Central memory CD4-positive, alpha-beta T cell (primary cell): ENCODE measurements at regions not wholly inside any gene's neighbourhood (a gene's known extent, or its start where the extent isn't known, plus 50 kb on each side); places are given as distances from the start of the nearest gene placed in this dataset.

Experiments
- DNase-seq: peaks from one replicate; pipeline ENCODE4 v3.0.0; 2022

DNA sequence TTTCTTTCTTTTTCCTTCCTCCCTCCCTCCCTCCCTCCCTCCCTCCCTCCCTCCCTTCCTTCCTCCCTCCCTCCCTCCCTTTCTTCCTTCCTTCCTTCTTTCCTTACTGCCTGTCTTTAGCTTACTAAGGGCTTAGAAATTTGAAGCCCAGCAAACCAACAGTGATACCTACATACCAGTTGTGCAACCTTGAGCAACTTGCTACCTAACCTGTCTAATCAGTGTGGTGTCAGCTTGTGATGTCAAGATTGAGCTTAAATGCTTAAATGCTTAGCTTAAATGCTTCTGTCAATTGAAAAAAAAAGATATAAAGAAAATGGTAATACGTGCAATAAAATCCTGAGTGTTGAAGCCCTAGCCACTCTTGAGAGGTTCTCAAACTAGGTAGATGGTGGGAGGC, 728.6 kb downstream of the TRIML1 start:
- DNase-seq, result no peak

DNA sequence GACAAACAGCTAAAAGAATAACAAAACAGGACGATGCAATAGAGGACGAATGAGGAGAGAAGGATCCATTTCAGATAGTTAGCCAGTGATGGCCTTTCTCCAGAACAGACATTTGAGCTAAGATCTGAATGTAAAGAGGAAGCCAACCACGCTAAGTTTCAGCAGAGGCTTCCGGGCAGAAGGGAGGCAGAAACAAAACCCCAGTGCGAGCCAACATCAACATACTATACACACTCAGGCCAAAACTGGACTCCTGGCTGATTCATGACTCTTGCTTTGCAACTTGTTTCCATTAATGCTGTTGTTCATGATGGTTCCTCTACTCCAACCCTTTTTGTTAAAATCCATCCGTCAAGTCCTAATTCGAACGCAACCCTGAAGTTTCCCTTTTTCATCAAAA, 730.3 kb downstream of the TRIML1 start:
- no peak for DNase-seq

DNA sequence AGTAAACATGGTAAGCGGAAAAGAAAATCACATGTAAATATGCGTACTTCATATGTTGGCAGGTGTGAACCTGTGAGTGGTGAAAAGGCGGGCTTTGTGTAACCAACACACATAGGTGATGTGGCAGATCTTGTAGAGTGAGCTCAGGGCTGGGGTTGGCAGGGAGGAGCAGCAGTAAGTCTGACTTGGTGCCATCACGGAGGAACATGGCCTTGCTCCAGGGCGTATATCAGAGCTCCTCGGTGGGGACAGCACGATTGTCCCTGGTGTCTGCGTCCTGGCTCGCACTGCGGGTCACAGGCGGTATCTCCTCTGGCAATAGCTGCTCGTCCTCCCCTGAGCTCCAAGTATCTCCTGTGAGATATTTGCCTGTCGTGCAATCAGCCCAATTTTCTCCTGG, 733.6 kb downstream of the TRIML1 start:
- DNase-seq, result no peak

DNA sequence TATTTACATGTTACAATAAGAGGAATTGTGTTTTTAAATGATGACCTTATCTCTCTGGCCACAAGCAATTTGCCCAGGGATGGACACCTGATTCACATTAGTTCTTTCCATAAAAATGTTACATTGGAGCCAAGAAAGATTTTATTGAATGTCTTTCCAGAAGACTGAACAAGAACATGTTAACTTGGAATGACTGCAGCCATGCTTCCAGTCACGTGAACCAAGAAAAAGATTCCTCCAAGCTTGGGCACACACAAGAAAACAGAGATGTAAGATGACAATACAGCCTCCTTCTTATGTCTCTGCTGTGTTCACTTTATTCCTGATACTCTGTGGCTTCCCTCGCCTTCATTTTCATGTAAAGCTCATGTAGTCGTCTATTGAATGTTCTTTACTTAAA, 737.6 kb downstream of the TRIML1 start:
- DNase-seq, result no peak

DNA sequence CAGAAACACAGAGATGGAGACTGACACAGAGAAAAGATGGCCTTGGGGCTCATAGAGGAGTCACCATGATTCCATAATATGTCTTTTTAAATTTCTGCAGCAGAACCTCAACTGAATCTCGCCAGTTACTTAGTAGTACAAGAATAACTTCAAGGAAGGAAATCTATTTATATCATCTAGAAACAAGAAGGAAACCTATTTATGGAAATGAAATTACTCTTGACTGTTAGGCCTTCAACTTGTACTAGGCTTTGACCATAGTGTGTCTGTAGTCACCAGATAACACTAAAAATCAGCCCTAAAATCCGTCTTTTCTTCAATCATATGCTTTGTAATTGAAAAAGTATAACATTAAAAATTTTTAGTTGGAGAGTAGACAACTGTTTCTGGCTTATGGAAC, 740.4 kb downstream of the TRIML1 start:
- DNase-seq, result no peak

DNA sequence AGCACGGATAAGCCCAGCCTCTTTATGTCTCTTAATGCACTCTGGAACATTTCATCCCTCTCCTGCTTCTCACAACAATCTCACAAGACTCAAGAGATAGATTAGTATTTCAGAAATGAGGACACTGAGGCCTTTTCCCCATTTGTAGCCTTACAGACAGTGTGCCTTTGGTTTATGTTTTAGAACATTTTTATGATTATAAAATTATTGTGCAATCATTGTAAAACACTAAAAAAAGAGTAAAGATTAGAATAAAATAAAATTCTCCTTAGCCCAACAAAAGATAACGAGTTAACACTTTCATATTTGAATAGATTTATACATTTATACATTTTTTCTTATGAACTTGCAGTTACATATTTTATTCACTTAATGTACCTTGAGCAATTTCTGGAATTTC, 748.7 kb downstream of the TRIML1 start:
- DNase-seq, result no peak

DNA sequence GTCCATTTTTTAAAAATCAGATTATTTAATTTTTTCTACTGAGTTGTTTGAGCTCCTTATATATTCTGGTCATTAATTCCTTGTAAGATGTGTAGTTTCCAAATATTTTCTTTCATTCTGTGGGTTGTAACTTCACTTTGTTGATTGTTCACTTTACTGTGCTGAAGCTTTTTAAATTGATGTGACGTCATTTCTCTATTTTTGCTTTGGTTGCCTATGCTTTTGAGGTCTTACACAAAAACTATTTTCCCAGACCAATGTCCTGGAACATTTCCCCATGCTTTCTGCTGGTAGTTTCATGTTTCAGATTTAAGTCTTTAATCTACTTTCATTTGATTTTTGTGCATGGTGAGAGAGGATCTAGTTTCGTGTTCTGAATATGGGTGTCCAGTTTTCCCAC, 753.6 kb downstream of the TRIML1 start:
- no peak for DNase-seq

DNA sequence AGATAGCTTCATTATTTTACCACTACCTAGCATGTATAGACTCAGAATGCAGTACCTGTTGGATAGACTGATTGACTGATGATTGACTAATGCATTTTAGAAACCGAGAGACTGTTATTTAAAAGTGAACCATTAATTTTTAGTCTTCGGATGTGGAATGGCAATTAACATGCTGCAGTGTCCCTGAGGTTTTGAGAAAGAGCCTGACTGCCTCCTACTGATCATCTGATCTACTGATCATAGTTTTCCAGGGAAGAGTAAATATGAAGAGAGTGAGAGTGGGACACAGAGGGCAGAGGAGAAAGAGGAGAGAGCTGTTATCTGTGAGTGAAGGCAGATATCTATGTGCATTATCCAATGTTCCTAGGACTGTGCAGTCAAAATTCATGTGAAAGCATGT, 764.7 kb downstream of the TRIML1 start:
- DNase-seq, result no peak

DNA sequence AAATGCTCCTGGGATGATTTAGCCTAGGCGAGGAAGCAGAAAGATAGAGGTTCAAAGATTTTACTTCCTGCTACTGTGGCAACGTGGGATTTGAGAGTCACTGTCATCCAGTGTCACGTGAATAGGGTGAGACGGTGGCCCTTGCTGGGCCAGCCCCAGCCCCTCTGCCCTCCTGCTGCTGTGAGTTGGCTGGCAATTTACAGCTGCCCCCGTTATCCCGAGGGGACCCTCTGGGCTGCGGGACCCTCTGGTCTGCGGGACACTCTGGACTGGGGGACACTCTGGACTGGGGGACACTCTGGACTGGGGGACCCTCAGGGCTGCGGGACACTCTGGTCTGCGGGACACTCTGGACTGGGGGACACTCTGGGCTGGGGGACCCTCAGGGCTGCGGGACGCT, 765.4 kb downstream of the TRIML1 start:
- no peak for DNase-seq

DNA sequence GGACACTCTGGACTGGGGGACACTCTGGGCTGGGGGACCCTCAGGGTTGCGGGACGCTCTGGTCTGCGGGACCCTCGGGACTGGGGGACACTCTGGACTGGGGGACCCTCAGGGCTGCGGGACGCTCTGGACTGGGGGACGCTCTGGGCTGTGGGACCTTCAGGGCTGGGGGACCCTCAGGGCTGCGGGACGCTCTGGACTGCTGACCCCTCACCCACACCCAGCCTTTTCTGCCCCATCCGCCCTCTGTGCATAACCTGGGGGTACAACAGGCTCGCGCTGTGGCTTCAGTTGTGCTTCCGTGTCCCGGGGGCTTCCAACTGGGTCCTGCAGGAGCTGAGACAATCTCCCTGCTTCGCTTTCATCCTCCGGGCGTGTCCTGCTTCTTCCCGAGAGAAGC, 766.0 kb downstream of the TRIML1 start:
- DNase-seq, result no peak

DNA sequence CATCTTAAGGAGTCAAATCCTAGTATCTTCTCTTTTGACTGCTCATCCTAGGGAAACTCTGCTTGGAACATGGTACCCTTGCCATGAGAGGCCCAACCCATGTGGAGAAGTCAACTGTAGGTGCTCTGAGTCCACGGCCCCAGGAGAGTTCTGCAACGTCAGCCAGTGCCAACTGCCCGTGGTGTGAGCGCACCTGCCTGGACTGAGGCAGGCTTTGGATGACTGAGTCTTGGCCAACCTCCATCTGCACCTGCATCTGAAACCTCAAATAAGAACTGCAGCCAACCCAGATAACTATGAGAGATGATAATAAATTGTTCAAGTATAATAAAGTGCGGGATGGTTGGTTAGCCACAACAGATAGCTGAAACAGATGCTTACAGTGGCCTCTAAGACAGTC, 772.0 kb downstream of the TRIML1 start:
- no peak for DNase-seq

DNA sequence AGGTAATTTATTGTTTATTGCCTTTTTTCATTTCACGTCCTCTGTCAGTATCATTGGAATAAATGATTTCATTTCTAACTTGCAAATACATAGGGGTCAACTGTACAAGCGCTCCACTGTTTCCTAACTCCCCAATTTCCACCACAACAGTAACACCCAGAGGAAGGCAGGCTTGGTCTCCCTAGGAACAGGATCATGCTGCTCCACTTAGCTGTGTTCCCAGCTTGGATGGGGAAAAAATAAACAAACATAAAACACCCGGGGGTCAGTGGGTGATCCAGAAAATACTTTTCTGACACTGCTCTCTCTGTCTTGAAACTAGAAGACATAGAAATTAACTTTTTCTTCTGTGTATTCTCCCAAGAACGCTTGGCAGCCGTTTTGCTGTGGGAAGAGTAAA, 772.5 kb downstream of the TRIML1 start:
- no peak for DNase-seq

DNA sequence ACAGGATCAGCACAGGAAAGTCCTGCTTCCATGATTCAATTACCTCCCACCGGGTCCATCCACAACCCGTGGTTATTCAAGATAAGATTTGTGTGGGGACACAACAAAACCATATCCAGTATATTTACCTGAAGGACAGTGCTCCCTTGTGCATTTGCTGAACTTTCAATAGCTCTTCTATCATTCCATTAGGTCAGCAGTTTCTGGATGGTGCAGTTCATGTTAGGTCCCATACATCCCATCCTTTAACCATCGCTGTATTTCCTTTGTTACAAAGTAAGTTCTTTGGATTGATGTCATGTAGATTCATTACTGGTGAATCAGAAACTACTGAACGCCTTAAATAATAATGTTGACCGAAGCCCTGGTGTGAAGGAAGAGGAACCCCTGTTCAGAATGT, 775.9 kb downstream of the TRIML1 start:
- no peak for DNase-seq

DNA sequence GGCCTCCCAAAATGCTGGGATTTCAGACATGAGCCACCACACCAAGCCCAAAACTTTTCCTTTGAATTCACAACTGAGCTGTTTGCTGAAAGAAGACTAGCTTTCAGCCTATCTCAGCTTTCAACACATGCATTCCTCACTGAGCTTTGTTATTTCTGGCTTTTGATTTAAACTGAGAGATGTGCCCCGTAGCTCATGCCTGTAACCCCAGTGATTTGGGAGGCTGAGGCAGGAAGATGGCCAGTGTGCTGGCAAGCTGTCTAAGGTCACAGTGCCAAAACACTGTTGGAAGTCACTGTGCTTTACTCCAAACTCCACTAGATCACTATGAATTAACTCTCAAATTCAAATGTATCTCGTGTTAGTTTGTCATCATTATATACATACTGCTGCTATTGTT, 779.5 kb downstream of the TRIML1 start:
- no peak for DNase-seq

DNA sequence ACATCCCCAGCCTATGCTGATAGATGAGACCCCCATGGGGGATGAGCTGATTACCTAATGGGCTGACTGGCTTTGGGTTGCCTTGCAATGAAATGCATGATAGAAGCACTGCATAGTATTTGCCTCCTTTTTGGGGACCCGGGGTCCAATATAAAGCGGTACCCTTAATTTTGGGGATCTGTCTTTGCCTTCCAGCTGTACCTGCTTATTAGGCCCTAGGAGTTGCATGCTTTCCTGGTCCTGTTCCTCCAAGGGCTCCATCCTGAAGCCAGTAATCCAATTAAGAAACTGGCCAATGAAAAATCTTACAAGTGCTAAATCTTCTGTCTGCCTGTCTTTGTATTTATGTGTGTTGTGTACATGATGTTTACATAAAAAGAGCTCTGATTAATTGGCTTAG, 791.6 kb downstream of the TRIML1 start:
- DNase-seq, result no peak

DNA sequence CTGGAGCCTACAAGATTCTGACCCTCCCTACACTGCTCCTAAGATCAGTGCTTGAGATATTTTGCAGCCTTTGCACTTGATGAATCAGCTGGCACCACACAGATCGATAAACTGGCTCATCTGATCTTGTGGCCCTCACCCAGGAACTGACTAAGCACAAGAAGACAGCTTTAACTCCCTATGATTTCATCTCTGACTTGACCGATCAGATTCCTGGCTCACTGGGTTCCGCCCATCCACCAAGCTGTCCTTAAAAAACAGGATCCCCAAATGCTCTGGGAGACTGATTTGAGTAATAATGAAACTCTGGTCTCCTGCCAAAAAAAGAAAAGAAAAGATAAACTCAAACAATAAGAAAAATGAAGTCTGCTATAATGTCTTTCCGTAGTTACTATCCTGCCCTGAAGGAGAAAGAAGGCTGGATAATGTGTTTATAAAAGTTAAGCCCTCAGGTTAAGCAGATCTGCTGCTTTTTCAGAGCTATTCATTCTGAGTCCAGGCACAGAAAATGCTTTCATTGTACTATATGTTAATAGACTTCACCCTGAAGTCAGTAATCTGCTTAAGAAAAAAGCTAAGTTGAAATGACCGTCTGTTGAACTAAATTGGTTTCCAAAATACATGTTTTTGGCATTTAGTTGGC, 795.2 kb downstream of the TRIML1 start:
- DNase-seq, result no peak

DNA sequence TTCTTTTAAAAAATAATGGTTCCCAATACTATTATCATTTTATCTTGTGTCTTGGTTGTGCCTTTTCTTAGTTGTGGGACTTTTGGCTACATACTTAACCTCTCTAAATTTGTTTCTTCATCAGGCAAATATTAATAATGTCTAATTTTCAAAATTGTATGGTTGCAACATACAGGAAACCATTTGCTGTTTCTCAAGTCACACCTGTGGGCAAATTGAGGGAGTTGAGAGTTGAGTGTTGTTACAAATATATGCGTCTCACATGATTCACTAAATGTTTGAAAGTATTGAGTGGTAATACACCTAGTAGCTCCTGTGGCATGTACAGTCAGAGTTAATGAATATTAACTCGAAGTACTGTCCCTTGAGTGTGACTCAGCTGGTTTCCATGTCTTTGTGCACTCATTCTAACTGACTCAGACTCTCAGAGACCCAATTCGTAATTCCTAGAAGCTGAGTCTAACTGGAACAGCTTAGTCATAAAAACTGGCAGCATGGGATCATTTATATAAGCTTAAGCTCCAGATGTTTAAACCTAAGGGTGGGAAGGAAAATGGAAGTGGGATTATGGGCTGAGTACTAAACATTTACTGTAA, 802.4 kb downstream of the TRIML1 start:
- no peak for DNase-seq

DNA sequence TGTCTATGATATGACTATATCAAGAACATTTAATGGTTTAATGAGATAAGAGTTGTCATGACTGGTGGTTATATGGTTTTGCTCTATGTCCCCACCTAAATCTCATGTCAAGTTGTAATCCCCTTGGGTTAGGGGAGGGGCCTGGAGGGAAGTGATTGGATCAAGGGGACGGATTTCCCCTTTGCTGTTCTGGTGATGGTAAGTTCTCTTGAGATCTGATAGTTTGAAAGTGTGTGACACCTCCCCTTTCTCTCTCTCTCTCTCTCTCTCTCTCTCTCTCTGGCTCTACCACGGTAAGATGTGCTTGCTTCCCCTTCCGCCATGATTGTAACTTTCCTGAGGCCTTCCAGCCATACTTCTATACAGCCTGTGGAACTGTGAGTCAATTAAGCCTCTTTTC, 803.4 kb downstream of the TRIML1 start:
- DNase-seq, result no peak

DNA sequence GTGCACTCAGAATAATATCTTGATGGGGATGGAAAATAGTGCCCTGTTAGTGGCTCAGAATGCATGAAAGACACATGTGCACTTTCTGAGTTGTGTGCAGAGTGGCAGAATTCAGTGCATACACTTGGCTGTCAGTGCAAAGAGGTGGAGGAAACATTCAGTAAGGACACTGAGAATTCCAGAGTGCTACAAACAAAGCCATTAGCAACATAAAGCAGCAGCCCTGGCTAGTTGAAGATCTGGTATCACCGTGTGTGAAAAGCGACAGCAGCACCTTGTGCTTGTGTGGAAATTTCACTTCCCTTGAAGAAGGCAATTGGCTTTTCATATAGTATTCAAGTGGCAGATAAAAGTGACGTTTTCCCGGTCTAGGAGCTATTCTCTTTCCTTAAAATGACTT, 810.4 kb downstream of the TRIML1 start:
- DNase-seq, result no peak

DNA sequence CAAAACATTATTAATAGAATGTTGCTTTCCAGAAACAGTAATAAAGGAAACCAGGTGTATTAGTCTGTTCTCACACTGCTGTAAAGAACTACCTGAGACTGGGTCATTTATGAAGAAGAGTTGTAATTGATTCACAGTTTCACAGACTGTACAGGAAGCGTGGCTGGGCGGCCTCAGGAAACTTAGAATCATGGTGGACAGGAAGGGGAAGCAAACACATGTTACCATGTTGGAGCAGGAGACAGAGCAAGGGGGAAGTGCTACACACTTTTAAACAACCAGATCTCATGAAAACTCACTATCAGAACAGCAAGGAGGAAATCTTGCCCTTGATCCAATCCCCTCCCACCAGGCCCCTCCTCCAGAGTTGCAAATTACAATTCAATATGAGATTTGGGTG, 815.8 kb downstream of the TRIML1 start:
- DNase-seq, result no peak

DNA sequence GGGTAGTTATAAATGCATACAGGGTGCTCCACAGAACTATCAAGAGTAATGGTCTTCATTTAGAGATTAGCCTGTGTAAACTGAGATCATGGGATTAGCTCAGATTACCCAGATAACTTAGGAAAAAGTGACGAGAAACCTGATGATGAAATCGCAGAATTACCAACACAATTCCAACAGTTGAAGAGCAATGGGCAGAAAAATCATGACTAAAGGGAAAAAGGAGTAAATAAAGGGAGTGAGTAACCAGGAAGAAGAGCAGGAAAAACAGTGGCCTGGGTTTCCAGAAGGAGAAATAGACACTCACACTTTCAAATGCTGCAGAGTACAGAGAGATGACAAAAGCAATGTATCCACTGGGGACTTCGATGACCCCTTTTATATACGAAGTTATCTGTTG, 817.3 kb downstream of the TRIML1 start:
- DNase-seq, result no peak

DNA sequence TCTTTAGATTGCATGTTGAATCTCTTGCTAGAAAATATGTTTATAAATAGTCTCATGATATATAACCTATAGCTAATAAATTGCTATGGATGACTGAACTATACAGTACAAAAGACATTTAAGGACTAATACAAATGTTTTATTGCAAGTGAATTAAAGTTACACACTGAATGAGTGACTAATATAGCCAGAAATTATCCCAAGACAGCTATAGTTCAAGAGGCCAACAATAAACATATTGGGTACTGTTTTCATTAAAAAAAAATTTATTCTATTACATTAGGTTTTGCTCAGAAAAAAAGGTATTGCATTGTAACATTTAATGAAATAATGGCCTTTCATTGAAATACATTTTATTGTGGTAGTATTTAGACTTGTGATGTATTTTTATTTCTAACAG, 819.1 kb downstream of the TRIML1 start:
- DNase-seq, result no peak

DNA sequence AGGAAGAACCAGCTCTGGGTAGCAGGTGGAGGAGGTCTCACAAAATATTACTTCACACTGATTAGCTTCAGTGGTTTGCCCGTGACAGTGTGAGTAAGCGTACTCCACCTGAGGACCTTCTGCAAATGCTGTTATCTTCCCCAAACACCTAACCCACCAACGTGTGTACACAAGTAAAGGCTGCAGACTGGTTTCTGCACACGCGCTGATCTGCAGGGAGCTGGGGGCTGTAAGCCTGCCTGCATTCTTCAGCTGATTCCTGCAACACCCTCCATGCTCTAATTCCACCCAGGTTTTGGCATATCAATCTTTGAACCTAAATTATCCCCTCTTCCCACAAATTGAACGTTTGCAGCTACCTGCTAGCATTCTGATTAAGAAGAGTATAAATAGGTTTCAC, 820.2 kb downstream of the TRIML1 start:
- DNase-seq, result no peak

DNA sequence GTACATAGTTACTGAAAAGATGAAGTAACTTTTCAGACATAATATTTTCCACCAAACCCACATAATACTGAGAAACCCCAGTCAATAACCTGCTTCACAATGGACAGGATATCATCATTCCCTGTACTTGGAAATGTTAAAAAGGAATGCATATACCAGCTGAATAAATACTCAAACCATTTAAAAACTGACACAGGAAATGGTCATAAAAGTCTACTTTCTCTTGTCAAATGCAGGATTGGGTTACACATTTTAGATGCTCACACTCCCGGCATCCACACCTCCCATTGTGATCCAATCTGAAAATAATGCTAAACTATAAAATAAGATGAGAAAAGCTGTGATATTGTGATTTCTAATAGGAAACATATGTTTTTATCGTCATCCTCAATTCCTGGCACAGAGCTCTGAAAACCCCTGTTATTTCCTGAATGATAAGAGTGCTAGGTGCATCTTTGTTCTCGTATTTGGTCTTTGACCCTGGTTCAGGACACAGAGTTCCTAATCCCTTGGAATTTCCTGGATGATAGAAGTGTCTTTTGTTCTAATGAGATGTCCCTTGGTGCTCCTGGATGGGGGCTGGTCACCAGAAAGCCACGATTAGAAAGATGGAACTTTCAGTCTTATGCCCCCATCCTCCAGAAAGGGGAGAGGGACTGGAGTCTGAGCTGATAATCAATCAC, 821.3 kb downstream of the TRIML1 start:
- no peak for DNase-seq

DNA sequence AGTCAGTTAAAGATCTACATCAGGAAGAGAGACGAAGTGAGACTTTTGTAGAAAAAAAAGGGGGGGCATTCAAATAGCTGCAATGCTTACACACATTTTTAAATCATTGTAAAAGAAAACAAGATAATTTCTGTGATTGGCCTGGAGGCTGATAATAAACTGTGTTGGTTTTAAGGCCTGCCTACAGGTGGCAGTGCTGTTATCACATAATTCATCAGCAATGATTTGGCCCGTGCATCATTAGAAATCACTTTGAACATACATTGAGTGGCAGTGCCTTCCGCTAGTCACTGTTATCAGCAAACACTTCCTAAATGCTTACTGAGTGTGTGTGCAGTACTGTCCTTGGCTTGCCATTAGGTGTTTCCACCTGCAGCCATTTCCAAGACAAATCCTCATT, 831.9 kb downstream of the TRIML1 start:
- DNase-seq, result no peak
